ENCODE measurements at regions not wholly inside any gene's neighbourhood (a gene's known extent, or its start where the extent isn't known, plus 50 kb on each side); places are given as distances from the start of the nearest gene placed in this dataset.

DNA sequence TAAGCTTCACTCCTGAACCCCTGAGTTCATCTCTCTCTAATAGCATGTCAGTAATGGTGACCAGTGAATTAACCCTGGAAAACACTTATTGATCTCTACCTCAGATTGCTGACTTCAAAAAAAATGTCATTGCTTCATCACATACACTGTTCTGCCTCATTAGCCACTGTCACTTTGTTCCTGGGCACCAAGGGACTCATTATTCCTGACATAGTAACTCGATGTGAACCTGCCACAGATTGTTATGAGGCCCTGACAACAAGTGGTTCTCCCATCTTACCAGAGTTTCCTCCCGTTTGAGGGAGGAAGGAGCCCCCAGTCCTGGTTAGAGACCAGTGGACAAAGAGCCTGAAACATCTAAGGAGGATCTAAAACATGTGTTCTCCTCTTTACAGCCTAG is 403.3 kb upstream of the SMIM21 start:
- Histone ChIP-seq H3K27me3 (ENCODE audit: insufficient read depth in 3 of 3, low read length in 2 of 3) (no peaks in the 10 kb centered on the region), H3K4me1 (no peaks in the 10 kb centered on the region), H3K36me3 (ENCODE audit: insufficient read depth in 1 of 2, low read depth in 1 of 2) (no peaks in the 10 kb centered on the region), H3K4me3 (no peak overlapping the region), H3K9me3 (peaks cover 2% of the 10 kb centered on the region), H3K27ac (no peak overlapping the region)
- WGBS, 3 donors = 47 to 60% (median 52%) methylated on average over 2 of the region's 2 CpGs
- DNase-seq = no peak
- TF ChIP-seq, protein P1, sequence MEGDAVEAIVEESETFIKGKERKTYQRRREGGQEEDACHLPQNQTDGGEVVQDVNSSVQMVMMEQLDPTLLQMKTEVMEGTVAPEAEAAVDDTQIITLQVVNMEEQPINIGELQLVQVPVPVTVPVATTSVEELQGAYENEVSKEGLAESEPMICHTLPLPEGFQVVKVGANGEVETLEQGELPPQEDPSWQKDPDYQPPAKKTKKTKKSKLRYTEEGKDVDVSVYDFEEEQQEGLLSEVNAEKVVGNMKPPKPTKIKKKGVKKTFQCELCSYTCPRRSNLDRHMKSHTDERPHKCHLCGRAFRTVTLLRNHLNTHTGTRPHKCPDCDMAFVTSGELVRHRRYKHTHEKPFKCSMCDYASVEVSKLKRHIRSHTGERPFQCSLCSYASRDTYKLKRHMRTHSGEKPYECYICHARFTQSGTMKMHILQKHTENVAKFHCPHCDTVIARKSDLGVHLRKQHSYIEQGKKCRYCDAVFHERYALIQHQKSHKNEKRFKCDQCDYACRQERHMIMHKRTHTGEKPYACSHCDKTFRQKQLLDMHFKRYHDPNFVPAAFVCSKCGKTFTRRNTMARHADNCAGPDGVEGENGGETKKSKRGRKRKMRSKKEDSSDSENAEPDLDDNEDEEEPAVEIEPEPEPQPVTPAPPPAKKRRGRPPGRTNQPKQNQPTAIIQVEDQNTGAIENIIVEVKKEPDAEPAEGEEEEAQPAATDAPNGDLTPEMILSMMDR (IDR thresholded peaks at IDR 0.05) = no peak
- intact Hi-C loops (cut with DNase I) = no loop called here
- ATAC-seq = no peak

GRCh38 chr18:75829091-75829490 is 401.6 kb upstream of the SMIM21 start:
- intact Hi-C loops (cut with DNase I) = no loop called here

GRCh38 chr18:75828379-75828778 is 400.9 kb upstream of the SMIM21 start:
- H3K27me3 ChIP-seq (ENCODE audit: insufficient read depth in 3 of 3, low read length in 2 of 3) = no peaks in the 10 kb centered on the region
- TF ChIP-seq, protein P1 (IDR thresholded peaks at IDR 0.05) = no peak
- peaks cover 2% of the 10 kb centered on the region for H3K9me3 ChIP-seq
- intact Hi-C loops (cut with DNase I) = no loop called here
- DNase-seq (no peak), ATAC-seq (no peak)
- H3K4me1 ChIP-seq = no peaks in the 10 kb centered on the region
- H3K4me3 ChIP-seq = no peak overlapping the region
- H3K36me3 ChIP-seq (ENCODE audit: insufficient read depth in 1 of 2, low read depth in 1 of 2) = no peaks in the 10 kb centered on the region
- no peak overlapping the region for H3K27ac ChIP-seq
- 43 to 53% (median 49%) methylated on average over 4 of the region's 4 CpGs for WGBS, 3 donors

More at GRCh38 chr18:75829091-75829490, 401.6 kb upstream of the SMIM21 start:
- Histone ChIP-seq H3K27me3 (ENCODE audit: insufficient read depth in 3 of 3, low read length in 2 of 3) (no peaks in the 10 kb centered on the region), H3K27ac (no peak overlapping the region), H3K4me3 (no peak overlapping the region), H3K4me1 (no peaks in the 10 kb centered on the region), H3K9me3 (peaks cover 2% of the 10 kb centered on the region), H3K36me3 (ENCODE audit: insufficient read depth in 1 of 2, low read depth in 1 of 2) (no peaks in the 10 kb centered on the region)
- TF ChIP-seq, protein P1 (IDR thresholded peaks at IDR 0.05) = no peak
- WGBS, 3 donors = 59 to 66% (median 61%) methylated on average over 4 of the region's 4 CpGs
- ATAC-seq = no peak
- no peak for DNase-seq

DNA sequence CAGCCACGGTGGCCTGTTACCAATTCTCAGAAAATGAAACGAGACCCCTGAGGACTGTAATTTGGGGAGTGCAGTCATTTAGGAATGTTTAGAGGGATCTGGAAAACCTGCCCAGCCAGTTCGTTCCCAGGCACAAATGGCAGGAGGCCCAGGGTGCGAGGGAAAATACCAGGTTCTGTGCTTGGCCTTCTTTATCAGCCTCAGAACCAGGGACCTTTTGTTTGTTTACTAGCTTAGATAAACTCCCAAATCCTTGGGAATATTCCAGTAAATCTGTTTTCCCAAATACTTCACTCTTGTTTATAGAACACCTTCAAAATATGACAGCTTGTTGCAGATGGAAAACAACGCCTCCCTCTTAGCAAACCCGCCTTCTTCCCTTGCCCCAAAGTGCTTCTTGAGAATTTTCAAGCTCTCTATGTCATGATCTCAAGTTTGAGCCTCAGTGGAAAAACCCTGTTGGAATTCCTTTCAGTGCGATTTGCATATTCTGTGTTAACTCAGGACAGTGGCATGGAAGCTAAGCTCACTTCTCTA is 400.3 kb upstream of the SMIM21 start:
- TF ChIP-seq, protein P1 (IDR thresholded peaks at IDR 0.05) = no peak
- WGBS, 3 donors = 55 to 71% (median 59%) methylated on average over 7 of the region's 7 CpGs
- H3K4me1 ChIP-seq = no peaks in the 10 kb centered on the region
- no peaks in the 10 kb centered on the region for H3K9me3 ChIP-seq
- H3K36me3 ChIP-seq (ENCODE audit: insufficient read depth in 1 of 2, low read depth in 1 of 2) = no peaks in the 10 kb centered on the region
- H3K27ac ChIP-seq = no peak overlapping the region
- no peak for DNase-seq
- ATAC-seq = no peak
- no peak overlapping the region for H3K4me3 ChIP-seq
- H3K27me3 ChIP-seq (ENCODE audit: insufficient read depth in 3 of 3, low read length in 2 of 3) = no peaks in the 10 kb centered on the region
- intact Hi-C loops (cut with DNase I) = no loop called here

- intact Hi-C loops (cut with DNase I) = no loop called here
- Histone ChIP-seq H3K4me1 (no peaks in the 10 kb centered on the region), H3K4me3 (no peak overlapping the region), H3K27ac (no peak overlapping the region), H3K27me3 (ENCODE audit: insufficient read depth in 3 of 3, low read length in 2 of 3) (no peaks in the 10 kb centered on the region), H3K9me3 (no peaks in the 10 kb centered on the region), H3K36me3 (ENCODE audit: insufficient read depth in 1 of 2, low read depth in 1 of 2) (no peaks in the 10 kb centered on the region)
- no peak for ATAC-seq
- TF ChIP-seq, protein P1 (IDR thresholded peaks at IDR 0.05) = no peak
- DNase-seq = no peak
- 96 to 99% (median 96%) methylated on average over 3 of the region's 3 CpGs for WGBS, 3 donors
These were observed 397.2 kb upstream of the SMIM21 start for GRCh38 chr18:75824661-75825060.

Measured in psoas muscle (tissue), 7 donors.